OCI-LY3 (cell line): ENCODE measurements at regions not wholly inside any gene's neighbourhood (a gene's known extent, or its start where the extent isn't known, plus 50 kb on each side); places are given as distances from the start of the nearest gene placed in this dataset.

Experiments used
- EZH2phosphoT487 ChIP-seq: fragments of 200-600 bp; shearing (Covaris generic); IDR thresholded peaks from 2 replicates; pipeline ENCODE4 v1.6.1; 2018; ENCODE audit warnings: antibody characterized with exemption, mixed run types, low read depth
- TF ChIP-seq, protein P1 (sequence below): fragments of 200-600, 300-600 bp; sonication (generic); IDR thresholded peaks from 2 replicates; pipeline ENCODE4 v1.5.1; 2014; ENCODE audit warnings: antibody characterized with exemption, low read length, low read depth

DNA sequence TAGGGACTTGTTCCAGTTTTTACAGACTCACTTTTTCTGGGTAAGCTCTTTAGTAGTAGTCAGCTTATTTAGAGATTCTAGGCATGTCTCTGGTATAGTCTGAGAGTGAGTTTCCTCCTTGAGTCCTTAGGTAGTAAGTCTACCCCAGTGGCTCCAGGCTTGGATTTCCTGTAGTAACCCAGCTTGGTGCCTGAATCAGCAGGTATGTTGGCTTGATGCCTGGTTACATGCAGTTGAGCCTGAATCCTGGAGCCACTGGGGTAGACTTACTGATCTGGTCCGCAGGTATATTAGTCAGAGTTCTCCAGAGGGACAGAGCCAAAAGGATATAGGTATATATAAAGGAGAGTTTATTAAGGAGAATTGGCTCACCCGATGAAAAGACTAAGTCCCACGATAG, 85.8 kb upstream of the RBMS3 start:
- TF ChIP-seq, protein P1, sequence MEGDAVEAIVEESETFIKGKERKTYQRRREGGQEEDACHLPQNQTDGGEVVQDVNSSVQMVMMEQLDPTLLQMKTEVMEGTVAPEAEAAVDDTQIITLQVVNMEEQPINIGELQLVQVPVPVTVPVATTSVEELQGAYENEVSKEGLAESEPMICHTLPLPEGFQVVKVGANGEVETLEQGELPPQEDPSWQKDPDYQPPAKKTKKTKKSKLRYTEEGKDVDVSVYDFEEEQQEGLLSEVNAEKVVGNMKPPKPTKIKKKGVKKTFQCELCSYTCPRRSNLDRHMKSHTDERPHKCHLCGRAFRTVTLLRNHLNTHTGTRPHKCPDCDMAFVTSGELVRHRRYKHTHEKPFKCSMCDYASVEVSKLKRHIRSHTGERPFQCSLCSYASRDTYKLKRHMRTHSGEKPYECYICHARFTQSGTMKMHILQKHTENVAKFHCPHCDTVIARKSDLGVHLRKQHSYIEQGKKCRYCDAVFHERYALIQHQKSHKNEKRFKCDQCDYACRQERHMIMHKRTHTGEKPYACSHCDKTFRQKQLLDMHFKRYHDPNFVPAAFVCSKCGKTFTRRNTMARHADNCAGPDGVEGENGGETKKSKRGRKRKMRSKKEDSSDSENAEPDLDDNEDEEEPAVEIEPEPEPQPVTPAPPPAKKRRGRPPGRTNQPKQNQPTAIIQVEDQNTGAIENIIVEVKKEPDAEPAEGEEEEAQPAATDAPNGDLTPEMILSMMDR, result no peak
- no peak for TF ChIP-seq EZH2phosphoT487
